Colonic mucosa (tissue), 4 donors: ENCODE measurements at regions not wholly inside any gene's neighbourhood (a gene's known extent, or its start where the extent isn't known, plus 50 kb on each side); places are given as distances from the start of the nearest gene placed in this dataset.
"Not testable (repeated sequence)": the region's sequence is repeated elsewhere in the genome, so short reads cannot be mapped to it uniquely, and the experiment has no call there.

Experiments used
- DNase-seq: peaks from one replicate; pipeline ENCODE4 v3.0.0-alpha.2; 2020
- H3K27ac ChIP-seq: fragments of 200-600 bp; one replicate; pipeline ENCODE4 v1.8.0; 2021
- H3K27me3 ChIP-seq: fragments of 200-600 bp; one replicate; pipeline ENCODE4 v1.8.0; 2021
- H3K36me3 ChIP-seq: fragments of 200-600 bp; one replicate; pipeline ENCODE4 v1.8.0; 2021
- H3K4me1 ChIP-seq: fragments of 200-600 bp; one replicate; pipeline ENCODE4 v1.8.0; 2021; ENCODE audit warnings: mild to moderate bottlenecking
- H3K4me3 ChIP-seq: fragments of 200-600 bp; one replicate; pipeline ENCODE4 v1.8.0; 2021
- H3K9ac ChIP-seq, 2 donors: one replicate each; pipeline ENCODE4 v1.7.0; 2013; ENCODE audit warnings: control low read depth in 2 of 2, low read depth in 2 of 2, low read length in 2 of 2
- H3K9me3 ChIP-seq: fragments of 200-600 bp; one replicate; pipeline ENCODE4 v1.8.0; 2021
- intact Hi-C: fragments of 100-400 bp; cut with DNase I; formaldehyde crosslinking; loops from one replicate; pipeline ENCODE4 v1.14.1; 2022
- TF ChIP-seq, protein P1 (sequence below): fragments of 200-600 bp; IDR thresholded peaks from one replicate; pipeline ENCODE4 v1.8.0; 2022; ENCODE audit warnings: antibody characterized with exemption, mild to moderate bottlenecking
- donor health status: healthy.
- donor health status: DM: no; HTN: no; CAD: no.
- donor health status: DM: no; HTN: no; CAD: no.

DNA sequence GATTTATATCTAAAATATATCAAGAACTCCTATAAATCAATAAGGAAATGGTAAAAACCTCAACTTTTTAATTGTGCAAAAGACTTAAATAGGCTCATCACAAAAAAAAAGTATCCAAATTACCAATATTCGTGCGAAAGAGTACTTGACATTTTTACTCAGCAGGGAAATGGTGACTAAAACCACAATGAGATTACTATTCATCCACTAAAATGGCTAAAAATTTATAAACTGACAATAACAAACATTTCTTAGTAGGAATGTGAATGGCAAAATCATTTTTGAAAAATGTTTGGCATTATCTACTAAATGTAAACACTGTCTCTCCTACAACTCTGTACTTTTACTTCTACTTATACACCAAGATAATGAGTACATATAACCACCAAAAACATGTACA, 184.8 kb upstream of the RND3 start:
- Histone ChIP-seq H3K27me3 (no peaks in the 10 kb centered on the region), H3K4me1 (no peaks in the 10 kb centered on the region), H3K4me3 (no peak overlapping the region), H3K27ac (no peak overlapping the region), H3K36me3 (no peaks in the 10 kb centered on the region), H3K9ac (no peak overlapping the region), H3K9me3 (no peaks in the 10 kb centered on the region)
- intact Hi-C loops = no loop called here
- TF ChIP-seq, protein P1, sequence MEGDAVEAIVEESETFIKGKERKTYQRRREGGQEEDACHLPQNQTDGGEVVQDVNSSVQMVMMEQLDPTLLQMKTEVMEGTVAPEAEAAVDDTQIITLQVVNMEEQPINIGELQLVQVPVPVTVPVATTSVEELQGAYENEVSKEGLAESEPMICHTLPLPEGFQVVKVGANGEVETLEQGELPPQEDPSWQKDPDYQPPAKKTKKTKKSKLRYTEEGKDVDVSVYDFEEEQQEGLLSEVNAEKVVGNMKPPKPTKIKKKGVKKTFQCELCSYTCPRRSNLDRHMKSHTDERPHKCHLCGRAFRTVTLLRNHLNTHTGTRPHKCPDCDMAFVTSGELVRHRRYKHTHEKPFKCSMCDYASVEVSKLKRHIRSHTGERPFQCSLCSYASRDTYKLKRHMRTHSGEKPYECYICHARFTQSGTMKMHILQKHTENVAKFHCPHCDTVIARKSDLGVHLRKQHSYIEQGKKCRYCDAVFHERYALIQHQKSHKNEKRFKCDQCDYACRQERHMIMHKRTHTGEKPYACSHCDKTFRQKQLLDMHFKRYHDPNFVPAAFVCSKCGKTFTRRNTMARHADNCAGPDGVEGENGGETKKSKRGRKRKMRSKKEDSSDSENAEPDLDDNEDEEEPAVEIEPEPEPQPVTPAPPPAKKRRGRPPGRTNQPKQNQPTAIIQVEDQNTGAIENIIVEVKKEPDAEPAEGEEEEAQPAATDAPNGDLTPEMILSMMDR = no peak
- no peak for DNase-seq

DNA sequence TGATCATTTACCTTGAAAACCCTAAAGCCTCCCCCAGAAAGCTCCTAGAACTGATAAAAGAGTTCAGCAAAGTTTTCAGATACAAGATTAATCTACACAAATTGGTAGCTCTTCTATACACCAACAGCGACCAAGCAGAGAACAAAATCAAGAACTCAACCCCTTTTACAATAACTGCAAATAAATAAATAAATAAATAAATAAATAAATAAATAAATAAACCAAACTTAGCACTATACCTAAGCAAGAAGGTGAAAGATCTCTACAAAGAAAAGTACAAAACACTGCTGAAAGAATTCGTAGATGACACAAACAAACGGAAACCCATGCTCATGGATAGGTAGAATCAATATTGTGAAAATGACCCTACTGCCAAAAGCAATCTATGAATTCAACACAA, 182.0 kb upstream of the RND3 start:
- H3K4me3 ChIP-seq = no peak overlapping the region
- H3K9me3 ChIP-seq = no peaks in the 10 kb centered on the region
- H3K4me1 ChIP-seq = no peaks in the 10 kb centered on the region
- H3K36me3 ChIP-seq = no peaks in the 10 kb centered on the region
- intact Hi-C loops = no loop called here
- H3K27ac ChIP-seq = no peak overlapping the region
- DNase-seq = no peak
- TF ChIP-seq, protein P1 = no peak
- H3K9ac ChIP-seq = no peak overlapping the region
- no peaks in the 10 kb centered on the region for H3K27me3 ChIP-seq

DNA sequence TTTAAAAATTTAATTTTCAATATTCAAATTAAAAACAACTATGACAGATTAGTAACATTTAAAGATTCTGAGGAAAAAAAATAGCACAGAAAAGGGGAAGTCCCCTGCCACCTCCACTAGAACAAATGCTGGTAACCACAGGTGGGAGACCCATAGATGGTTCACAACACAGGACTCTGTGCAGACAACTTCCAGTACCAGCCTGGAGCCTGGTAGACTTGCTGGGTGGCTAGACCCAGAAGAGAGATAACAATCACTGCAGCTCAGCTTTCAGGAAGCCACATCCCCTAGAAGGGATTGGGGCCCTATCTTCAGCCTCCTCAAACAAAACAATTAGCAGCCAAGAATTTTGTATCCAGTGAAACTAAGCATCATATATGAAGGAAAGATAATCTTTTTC, 179.6 kb upstream of the RND3 start:
- H3K4me1 ChIP-seq, H3K9me3 ChIP-seq, DNase-seq, H3K27ac ChIP-seq, H3K4me3 ChIP-seq, H3K9ac ChIP-seq, H3K27me3 ChIP-seq, intact Hi-C loops, H3K36me3 ChIP-seq: not testable (repeated sequence)

DNA sequence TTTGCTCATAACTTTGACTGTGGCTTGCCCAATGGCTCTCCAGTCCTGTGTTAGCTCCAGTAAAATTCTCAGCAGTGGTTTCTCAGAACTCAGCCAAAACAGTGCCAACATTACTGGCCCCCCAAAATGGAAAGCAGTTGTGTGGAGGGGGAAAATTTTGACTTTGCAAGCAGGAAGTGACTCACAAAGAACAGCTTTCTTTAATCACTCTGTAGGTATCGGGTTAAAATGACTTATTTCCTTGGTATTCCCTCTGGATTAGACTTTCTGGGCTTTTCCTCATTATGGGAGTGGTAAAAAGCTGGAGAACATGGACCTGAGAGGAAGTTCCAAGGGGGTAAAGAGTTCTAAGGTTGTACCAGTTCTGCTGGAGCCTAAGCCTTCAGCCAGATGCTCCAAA, 175.7 kb upstream of the RND3 start:
- H3K36me3 ChIP-seq = no peaks in the 10 kb centered on the region
- intact Hi-C loops = no loop called here
- no peak overlapping the region for H3K27ac ChIP-seq
- no peaks in the 10 kb centered on the region for H3K4me1 ChIP-seq
- H3K4me3 ChIP-seq = no peak overlapping the region
- no peaks in the 10 kb centered on the region for H3K27me3 ChIP-seq
- no peaks in the 10 kb centered on the region for H3K9me3 ChIP-seq
- TF ChIP-seq, protein P1 = no peak
- H3K9ac ChIP-seq = no peak overlapping the region
- DNase-seq = no peak

DNA sequence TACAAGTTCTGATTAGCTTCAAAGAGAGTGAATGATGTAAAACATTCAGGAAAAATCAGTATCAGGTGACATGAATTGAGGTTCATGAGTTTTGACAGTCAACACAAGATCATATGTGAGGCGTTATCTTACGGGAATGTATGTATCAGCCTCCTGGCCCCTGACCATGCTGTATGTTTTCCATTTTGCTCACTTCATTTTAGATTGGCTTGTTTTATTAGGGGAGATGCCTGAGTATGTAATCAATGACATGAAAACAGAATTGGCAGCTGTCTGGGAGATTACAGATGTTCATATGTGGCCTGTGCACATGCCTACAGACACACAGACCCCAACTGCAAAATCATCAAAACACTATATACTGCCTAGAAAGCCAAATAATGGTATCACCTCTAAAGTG, 168.5 kb upstream of the RND3 start:
- H3K9ac ChIP-seq = no peak overlapping the region
- H3K27me3 ChIP-seq = no peaks in the 10 kb centered on the region
- H3K4me1 ChIP-seq = no peaks in the 10 kb centered on the region
- TF ChIP-seq, protein P1 = no peak
- intact Hi-C loops = no loop called here
- H3K9me3 ChIP-seq = no peaks in the 10 kb centered on the region
- no peak overlapping the region for H3K4me3 ChIP-seq
- no peak overlapping the region for H3K27ac ChIP-seq
- no peak for DNase-seq
- H3K36me3 ChIP-seq = no peaks in the 10 kb centered on the region

DNA sequence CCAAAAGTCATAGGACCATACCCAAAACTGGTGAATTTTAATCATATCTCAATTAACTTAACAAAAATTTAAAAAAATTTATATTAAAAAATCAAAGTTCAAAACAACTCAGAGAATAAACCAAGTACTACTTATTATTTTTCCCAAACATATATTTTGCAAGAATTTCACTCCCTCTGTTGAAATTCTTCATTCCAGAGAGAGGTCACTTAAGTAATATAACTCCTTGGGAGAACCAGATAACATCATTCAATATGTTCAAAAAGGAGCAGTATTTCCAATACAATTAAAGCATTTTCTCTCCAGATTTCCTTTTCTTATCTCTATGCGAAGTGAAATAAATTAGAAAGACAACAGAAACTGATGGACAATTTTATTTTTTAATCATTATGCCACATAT, 165.9 kb upstream of the RND3 start:
- Histone ChIP-seq H3K27me3 (no peaks in the 10 kb centered on the region), H3K4me1 (no peaks in the 10 kb centered on the region), H3K9ac (no peak overlapping the region), H3K9me3 (no peaks in the 10 kb centered on the region), H3K27ac (no peak overlapping the region), H3K36me3 (no peaks in the 10 kb centered on the region), H3K4me3 (no peak overlapping the region)
- DNase-seq = no peak
- intact Hi-C loops = no loop called here
- TF ChIP-seq, protein P1 = no peak
